ENCODE measurements at regions not wholly inside any gene's neighbourhood (a gene's known extent, or its start where the extent isn't known, plus 50 kb on each side); places are given as distances from the start of the nearest gene placed in this dataset.

DNA sequence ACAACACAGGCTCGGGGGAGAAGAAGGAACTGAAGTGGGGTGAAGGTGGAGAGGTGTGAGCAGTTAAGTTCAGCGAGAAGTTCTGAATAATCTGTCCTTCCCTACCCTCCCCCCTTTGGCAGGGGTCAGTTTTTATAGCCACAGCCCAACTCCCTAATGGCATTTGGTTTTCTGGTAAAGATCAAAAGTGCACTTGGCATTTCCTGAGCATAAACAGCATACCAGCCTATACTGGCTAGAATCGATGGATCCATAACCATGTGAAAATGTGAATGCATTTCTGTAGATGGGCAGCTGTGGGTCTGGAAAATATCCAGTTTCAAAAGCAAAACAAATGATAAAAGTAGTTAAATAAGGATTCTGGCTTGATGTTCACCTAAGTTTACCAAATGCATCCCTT is 410.9 kb downstream of the PLK2 start:
- TF ChIP-seq, protein P1, sequence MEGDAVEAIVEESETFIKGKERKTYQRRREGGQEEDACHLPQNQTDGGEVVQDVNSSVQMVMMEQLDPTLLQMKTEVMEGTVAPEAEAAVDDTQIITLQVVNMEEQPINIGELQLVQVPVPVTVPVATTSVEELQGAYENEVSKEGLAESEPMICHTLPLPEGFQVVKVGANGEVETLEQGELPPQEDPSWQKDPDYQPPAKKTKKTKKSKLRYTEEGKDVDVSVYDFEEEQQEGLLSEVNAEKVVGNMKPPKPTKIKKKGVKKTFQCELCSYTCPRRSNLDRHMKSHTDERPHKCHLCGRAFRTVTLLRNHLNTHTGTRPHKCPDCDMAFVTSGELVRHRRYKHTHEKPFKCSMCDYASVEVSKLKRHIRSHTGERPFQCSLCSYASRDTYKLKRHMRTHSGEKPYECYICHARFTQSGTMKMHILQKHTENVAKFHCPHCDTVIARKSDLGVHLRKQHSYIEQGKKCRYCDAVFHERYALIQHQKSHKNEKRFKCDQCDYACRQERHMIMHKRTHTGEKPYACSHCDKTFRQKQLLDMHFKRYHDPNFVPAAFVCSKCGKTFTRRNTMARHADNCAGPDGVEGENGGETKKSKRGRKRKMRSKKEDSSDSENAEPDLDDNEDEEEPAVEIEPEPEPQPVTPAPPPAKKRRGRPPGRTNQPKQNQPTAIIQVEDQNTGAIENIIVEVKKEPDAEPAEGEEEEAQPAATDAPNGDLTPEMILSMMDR (IDR thresholded peaks at IDR 0.05): no peak
- no peak for TF ChIP-seq EP300 (IDR thresholded peaks at IDR 0.05)
- no peak for TF ChIP-seq POLR2A (IDR thresholded peaks at IDR 0.05)
- TF ChIP-seq POLR2AphosphoS5 (IDR thresholded peaks at IDR 0.05): no peak

Measured in stomach (tissue), 4 donors.